Fibroblast of skin of back (primary cell): ENCODE measurements at regions not wholly inside any gene's neighbourhood (a gene's known extent, or its start where the extent isn't known, plus 50 kb on each side); places are given as distances from the start of the nearest gene placed in this dataset.
A peak's percentile ranks its signal among the peaks of the same experiment; 100 is the strongest.

ENCODE experiments used
- DNase-seq: peaks from one replicate; pipeline ENCODE4 v3.0.0-alpha.2; 2013

- DNase-seq, result no peak
These were observed 150.2 kb upstream of the GSE1 start for GRCh38 chr16:85462714-85463611.

GRCh38 chr16:85463672-85464382, 149.3 kb upstream of the GSE1 start:
- no peak for DNase-seq

GRCh38 chr16:85464383-85465305, 148.5 kb upstream of the GSE1 start:
- no peak for DNase-seq

- peak; percentile 34 for DNase-seq
These were observed 147.5 kb upstream of the GSE1 start for GRCh38 chr16:85465328-85466303.

- DNase-seq, result no peak
These were observed 146.8 kb upstream of the GSE1 start for GRCh38 chr16:85466304-85466700.

GRCh38 chr16:85466989-85467388, 146.1 kb upstream of the GSE1 start:
- DNase-seq, result no peak

GRCh38 chr16:85469929-85470590, 143.1 kb upstream of the GSE1 start:
- no peak for DNase-seq

GRCh38 chr16:85470873-85471272, 142.2 kb upstream of the GSE1 start:
- DNase-seq, result no peak

- no peak for DNase-seq
These were observed 141.4 kb upstream of the GSE1 start for GRCh38 chr16:85471469-85472431.

GRCh38 chr16:85472514-85472913, 140.6 kb upstream of the GSE1 start:
- no peak for DNase-seq

GRCh38 chr16:85473323-85473722, 139.8 kb upstream of the GSE1 start:
- no peak for DNase-seq

- peak; percentile 30 for DNase-seq
These were observed 139.1 kb upstream of the GSE1 start for GRCh38 chr16:85473909-85474620.

- DNase-seq, result no peak
These were observed 138.4 kb upstream of the GSE1 start for GRCh38 chr16:85474621-85475217.

- DNase-seq, result no peak
These were observed 137.9 kb upstream of the GSE1 start for GRCh38 chr16:85475233-85475632.

- DNase-seq, result no peak
These were observed 137.3 kb upstream of the GSE1 start for GRCh38 chr16:85475691-85476300.

- no peak for DNase-seq
These were observed 136.7 kb upstream of the GSE1 start for GRCh38 chr16:85476389-85476788.

GRCh38 chr16:85477801-85478363, 135.2 kb upstream of the GSE1 start:
- DNase-seq, result no peak
